Mesendoderm (in vitro differentiated cells): ENCODE measurements at regions not wholly inside any gene's neighbourhood (a gene's known extent, or its start where the extent isn't known, plus 50 kb on each side); places are given as distances from the start of the nearest gene placed in this dataset.
"Not testable (repeated sequence)": the region's sequence is repeated elsewhere in the genome, so short reads cannot be mapped to it uniquely, and the experiment has no call there.

Experiments used
- DNase-seq: peaks from one replicate; pipeline ENCODE4 v3.0.0; 2013
- H2AK5ac ChIP-seq: 2 replicates; pipeline ENCODE4 v1.6.1; 2013; ENCODE audit warnings: low read length, inconsistent platforms
- H2BK120ac ChIP-seq: 2 replicates; pipeline ENCODE4 v1.6.1; 2013; ENCODE audit warnings: low read depth, mild to moderate bottlenecking, low read length, moderate library complexity, mixed read lengths
- H2BK15ac ChIP-seq: replicated peaks from 2 replicates; pipeline ENCODE4 v1.6.1; 2013; ENCODE audit warnings: low read depth, mild to moderate bottlenecking, moderate library complexity
- H2BK5ac ChIP-seq: 2 replicates; pipeline ENCODE4 v1.6.1; 2013; ENCODE audit warnings: low read length, inconsistent platforms
- H3K18ac ChIP-seq: 2 replicates; pipeline ENCODE4 v1.6.1; 2013; ENCODE audit warnings: mild to moderate bottlenecking, low read length, mixed read lengths
- H3K23ac ChIP-seq: one replicate; pipeline ENCODE4 v1.6.1; 2013; ENCODE audit warnings: low read length
- H3K27ac ChIP-seq: 2 replicates; pipeline ENCODE4 v1.5.1; 2013; ENCODE audit warnings: low read depth, mild to moderate bottlenecking, inconsistent platforms, low read length, moderate library complexity
- H3K27me3 ChIP-seq: 2 replicates; pipeline ENCODE4 v1.6.1; 2013; ENCODE audit warnings: low read length, control low read depth, mild to moderate bottlenecking, inconsistent platforms; ENCODE audit not compliant: insufficient read depth, poor library complexity
- H3K36me3 ChIP-seq: 2 replicates; pipeline ENCODE4 v1.6.1; 2013; ENCODE audit warnings: low read length, inconsistent platforms; ENCODE audit not compliant: control insufficient read depth, insufficient read depth
- H3K4ac ChIP-seq: one replicate; pipeline ENCODE4 v1.6.1; 2013; ENCODE audit warnings: low read depth, mild to moderate bottlenecking, low read length, moderate library complexity
- H3K4me1 ChIP-seq: 2 replicates; pipeline ENCODE4 v1.6.1; 2013; ENCODE audit warnings: low read depth, low read length, inconsistent platforms; ENCODE audit not compliant: control insufficient read depth
- H3K4me2 ChIP-seq: 2 replicates; pipeline ENCODE4 v1.6.1; 2013; ENCODE audit warnings: low read length
- H3K4me3 ChIP-seq: 2 replicates; pipeline ENCODE4 v1.5.1; 2013; ENCODE audit warnings: mild to moderate bottlenecking, low read length
- H3K56ac ChIP-seq: one replicate; pipeline ENCODE4 v1.6.1; 2013; ENCODE audit warnings: low read length
- H3K79me1 ChIP-seq: 2 replicates; pipeline ENCODE4 v1.6.1; 2013; ENCODE audit warnings: low read length, inconsistent platforms
- H3K79me2 ChIP-seq: 2 replicates; pipeline ENCODE4 v1.6.1; 2013; ENCODE audit warnings: mild to moderate bottlenecking, low read length; ENCODE audit not compliant: control insufficient read depth, insufficient read depth
- H3K9ac ChIP-seq: 2 replicates; pipeline ENCODE4 v1.6.1; 2013; ENCODE audit warnings: low read length, inconsistent platforms
- H4K5ac ChIP-seq: one replicate; pipeline ENCODE4 v1.6.1; 2013; ENCODE audit warnings: low read length
- H4K8ac ChIP-seq: one replicate; pipeline ENCODE4 v1.6.1; 2013; ENCODE audit warnings: low read depth, mild to moderate bottlenecking, control low read depth, low read length, moderate library complexity
- WGBS: extraction: QIAGEN DNeasy Blood & Tissue Kit; methylation state at CpG from one replicate; pipeline ENCODE4 v1.1.7; 2013; ENCODE audit warnings: low lambda C conversion rate, missing lambda C conversion rate; ENCODE audit not compliant: insufficient coverage; ENCODE audit errors: extremely low coverage; 5-methylcytosine and 5-hydroxymethylcytosine counted together

GRCh38 chrX:122203399-122203798 lies 980.7 kb upstream of the GRIA3 start:
- H3K4ac ChIP-seq: no peak overlapping the region
- H4K8ac ChIP-seq: no peak overlapping the region
- H2BK5ac ChIP-seq: no peak overlapping the region
- H3K4me1 ChIP-seq: no peaks in the 10 kb centered on the region
- H2AK5ac ChIP-seq: no peak overlapping the region
- no peak overlapping the region for H3K4me2 ChIP-seq
- DNase-seq: peak; percentile 6
- no peak overlapping the region for H3K27ac ChIP-seq
- no peak overlapping the region for H2BK15ac ChIP-seq
- no peak overlapping the region for H4K5ac ChIP-seq
- no peaks in the 10 kb centered on the region for H3K27me3 ChIP-seq
- no peaks in the 10 kb centered on the region for H3K79me1 ChIP-seq
- no peaks in the 10 kb centered on the region for H3K36me3 ChIP-seq
- H3K9ac ChIP-seq: no peak overlapping the region
- WGBS: no CpG with 5 or more reads among the region's 3 CpGs
- H3K79me2 ChIP-seq: no peaks in the 10 kb centered on the region
- H3K56ac ChIP-seq: no peak overlapping the region
- no peak overlapping the region for H3K4me3 ChIP-seq
- no peak overlapping the region for H3K23ac ChIP-seq
- no peak overlapping the region for H3K18ac ChIP-seq
- H2BK120ac ChIP-seq: no peak overlapping the region

- no peak overlapping the region for H4K5ac ChIP-seq
- H4K8ac ChIP-seq: no peak overlapping the region
- peaks cover 3% of the 10 kb centered on the region for H3K4me1 ChIP-seq
- H2BK120ac ChIP-seq: no peak overlapping the region
- H3K79me1 ChIP-seq: no peaks in the 10 kb centered on the region
- no peaks in the 10 kb centered on the region for H3K27me3 ChIP-seq
- no peak overlapping the region for H3K4me3 ChIP-seq
- H3K9ac ChIP-seq: no peak overlapping the region
- no peak overlapping the region for H3K4ac ChIP-seq
- no peak overlapping the region for H3K27ac ChIP-seq
- no peaks in the 10 kb centered on the region for H3K36me3 ChIP-seq
- no CpG with 5 or more reads among the region's 4 CpGs for WGBS
- no peak overlapping the region for H2BK5ac ChIP-seq
- no peak overlapping the region for H2AK5ac ChIP-seq
- DNase-seq: no peak
- no peak overlapping the region for H3K18ac ChIP-seq
- H3K56ac ChIP-seq: no peak overlapping the region
- H3K4me2 ChIP-seq: no peak overlapping the region
- no peak overlapping the region for H3K23ac ChIP-seq
- no peak overlapping the region for H2BK15ac ChIP-seq
- no peaks in the 10 kb centered on the region for H3K79me2 ChIP-seq
These were observed 965.4 kb upstream of the GRIA3 start for GRCh38 chrX:122218666-122219065.

- H3K9ac ChIP-seq: no peak overlapping the region
These were observed 964.9 kb upstream of the GRIA3 start for GRCh38 chrX:122219226-122219625.

GRCh38 chrX:122219735-122220134 lies 964.3 kb upstream of the GRIA3 start:
- H4K8ac ChIP-seq: no peak overlapping the region
- no peak overlapping the region for H4K5ac ChIP-seq
- H3K4me1 ChIP-seq: peaks cover 3% of the 10 kb centered on the region
- WGBS: no CpG with 5 or more reads among the region's 3 CpGs
- no peak overlapping the region for H3K4me3 ChIP-seq
- no peaks in the 10 kb centered on the region for H3K79me2 ChIP-seq
- no peak overlapping the region for H3K9ac ChIP-seq
- H3K18ac ChIP-seq: no peak overlapping the region
- no peak overlapping the region for H3K4ac ChIP-seq
- H2AK5ac ChIP-seq: no peak overlapping the region
- no peak overlapping the region for H3K4me2 ChIP-seq
- H3K23ac ChIP-seq: no peak overlapping the region
- no peak overlapping the region for H2BK5ac ChIP-seq
- no peaks in the 10 kb centered on the region for H3K79me1 ChIP-seq
- no peak overlapping the region for H2BK120ac ChIP-seq
- no peak overlapping the region for H3K27ac ChIP-seq
- no peak overlapping the region for H3K56ac ChIP-seq
- DNase-seq: no peak
- H3K27me3 ChIP-seq: no peaks in the 10 kb centered on the region
- no peaks in the 10 kb centered on the region for H3K36me3 ChIP-seq
- no peak overlapping the region for H2BK15ac ChIP-seq

More at GRCh38 chrX:122219226-122219625, 964.9 kb upstream of the GRIA3 start:
- H3K4me2 ChIP-seq: no peak overlapping the region
- no peak overlapping the region for H2AK5ac ChIP-seq
- H3K4me3 ChIP-seq: no peak overlapping the region
- no peak overlapping the region for H3K23ac ChIP-seq
- no peaks in the 10 kb centered on the region for H3K79me1 ChIP-seq
- H3K27ac ChIP-seq: no peak overlapping the region
- no peak overlapping the region for H2BK120ac ChIP-seq
- no peak overlapping the region for H3K4ac ChIP-seq
- H2BK15ac ChIP-seq: no peak overlapping the region
- no peak overlapping the region for H4K8ac ChIP-seq
- H3K4me1 ChIP-seq: peaks cover 3% of the 10 kb centered on the region
- WGBS: no CpG with 5 or more reads among the region's 1 CpG
- no peaks in the 10 kb centered on the region for H3K79me2 ChIP-seq
- no peaks in the 10 kb centered on the region for H3K27me3 ChIP-seq
- H3K36me3 ChIP-seq: no peaks in the 10 kb centered on the region
- no peak for DNase-seq
- no peak overlapping the region for H3K56ac ChIP-seq
- no peak overlapping the region for H4K5ac ChIP-seq
- no peak overlapping the region for H2BK5ac ChIP-seq
- H3K18ac ChIP-seq: no peak overlapping the region

GRCh38 chrX:122220644-122221373 lies 963.3 kb upstream of the GRIA3 start:
- Histone ChIP-seq H3K4me3 (no peak overlapping the region), H3K4me1 (peaks cover 3% of the 10 kb centered on the region), H3K27me3 (no peaks in the 10 kb centered on the region), H2BK120ac (no peak overlapping the region), H3K79me2 (no peaks in the 10 kb centered on the region), H3K4ac (no peak overlapping the region), H3K79me1 (no peaks in the 10 kb centered on the region), H4K5ac (no peak overlapping the region), H3K36me3 (no peaks in the 10 kb centered on the region), H2AK5ac (no peak overlapping the region), H3K18ac (no peak overlapping the region), H3K4me2 (no peak overlapping the region), H3K27ac (peak overlapping the region; percentile 57), H3K56ac (peak overlapping the region; percentile 79), H3K9ac (no peak overlapping the region), H2BK15ac (no peak overlapping the region), H2BK5ac (peak overlapping the region; percentile 91), H4K8ac (no peak overlapping the region), H3K23ac (no peak overlapping the region)
- WGBS: no CpG with 5 or more reads among the region's 3 CpGs
- DNase-seq: peak; percentile 73

- DNase-seq: peak; percentile 26
- no CpG with 5 or more reads among the region's 4 CpGs for WGBS
These were observed 962.3 kb upstream of the GRIA3 start for GRCh38 chrX:122221810-122222209.

More at GRCh38 chrX:122221810-122222209, 962.3 kb upstream of the GRIA3 start:
- Histone ChIP-seq H3K27ac (peak overlapping the region; percentile 57), H2BK15ac (peak overlapping the region; percentile 74)
- H2AK5ac ChIP-seq, H4K5ac ChIP-seq, H3K27me3 ChIP-seq, H3K4me2 ChIP-seq, H2BK120ac ChIP-seq, H3K4me3 ChIP-seq, H3K23ac ChIP-seq, H3K4me1 ChIP-seq, H4K8ac ChIP-seq, H3K79me1 ChIP-seq, H3K56ac ChIP-seq, H2BK5ac ChIP-seq, H3K4ac ChIP-seq, H3K79me2 ChIP-seq, H3K9ac ChIP-seq, H3K36me3 ChIP-seq, H3K18ac ChIP-seq: not testable (repeated sequence)
